A549 (cell line): ENCODE measurements at regions not wholly inside any gene's neighbourhood (a gene's known extent, or its start where the extent isn't known, plus 50 kb on each side); places are given as distances from the start of the nearest gene placed in this dataset.

Experiments
- ATAC-seq, 2 experiments: fragments of 200-7000 bp in 1 of 2; fragments of >200 bp in 1 of 2; cut with Nextera tagmentation in 1 of 2; cut with Tn5 transposase in 1 of 2; 3 replicates each; pipeline versions ENCODE4 v1.8.0 to v1.9.1; 2018 to 2020; ENCODE audit warnings: mild to moderate bottlenecking in 1 of 2, moderate library complexity in 1 of 2
- CTCF ChIA-PET: fragments of 300-600 bp; sonication (Branson Sonifier 250); formaldehyde crosslinking; extraction: SDS; loops from one replicate; lab custom pipeline; 2021; ENCODE audit warnings: antibody characterized with exemption, inconsistent platforms; lab: Yijun Ruan, JAX
- POLR2A ChIA-PET: fragments of 350-600 bp; formaldehyde crosslinking; extraction: SDS; loops from one replicate; lab custom pipeline; 2021; ENCODE audit warnings: antibody characterized with exemption, inconsistent platforms; lab: Yijun Ruan, JAX
- DNase-seq, 2 experiments: peaks; one replicate each; pipeline versions ENCODE4 v3.0.0 to v3.0.0-alpha.2; 2011 to 2016; ENCODE audit warnings: low read depth in 1 of 2, low spot score in 1 of 2
- FAIRE-seq: peaks from 2 replicates; lab custom pipeline; 2011; peaks lifted over from hg19 to GRCh38; lab: Jason Lieb, UNC
- H3K27ac ChIP-seq, 2 experiments: fragments of >200 bp; sonication (Bioruptor Twin); formaldehyde crosslinking; 3 replicates each; pipeline ENCODE4 v1.5.1; 2016 to 2017
- H3K4me1 ChIP-seq: fragments of >200 bp; sonication (Bioruptor Twin); formaldehyde crosslinking; 3 replicates; pipeline ENCODE4 v1.6.1; 2016
- H3K4me2 ChIP-seq: fragments of >200 bp; sonication (Bioruptor Twin); formaldehyde crosslinking; 3 replicates; pipeline ENCODE4 v1.6.1; 2016
- H3K4me3 ChIP-seq: fragments of >200 bp; sonication (Bioruptor Twin); formaldehyde crosslinking; 3 replicates; pipeline ENCODE4 v1.5.1; 2016
- H3K9me3 ChIP-seq: fragments of >200 bp; sonication (Bioruptor Twin); formaldehyde crosslinking; 3 replicates; pipeline ENCODE4 v1.6.1; 2016
- BCL3 ChIP-seq: fragments of >200 bp; sonication (Bioruptor Twin); formaldehyde crosslinking; IDR thresholded peaks from 3 replicates; pipeline ENCODE4 v1.6.1; 2016
- CHD2 ChIP-seq: fragments of 150-350 bp; IDR thresholded peaks from 2 replicates; pipeline ENCODE4 v1.6.1; 2014; ENCODE audit warnings: low read length; ENCODE audit not compliant: partially characterized antibody
- E2F6 ChIP-seq: IDR thresholded peaks from 2 replicates; pipeline ENCODE4 v1.6.1; 2012; ENCODE audit warnings: low read depth, borderline replicate concordance
- EP300 ChIP-seq, 2 experiments: fragments of >200 bp; sonication (Bioruptor Twin); formaldehyde crosslinking; IDR thresholded peaks; 2 replicates in 1 of 2; 3 replicates in 1 of 2; pipeline ENCODE4 v1.6.1; 2016 to 2017
- FOSL2 ChIP-seq, 2 experiments: fragments of 450-650 bp in 1 of 2; fragments of >200 bp in 1 of 2; sonication (Bioruptor Twin) in 1 of 2; formaldehyde crosslinking; IDR thresholded peaks; 2 replicates each; pipeline versions ENCODE4 v1.5.0 to v1.6.1; 2016 to 2020; ENCODE audit warnings: mild to moderate bottlenecking in 1 of 2, moderate library complexity in 1 of 2
- GATA3 ChIP-seq: IDR thresholded peaks from 2 replicates; pipeline ENCODE4 v1.6.1; 2012; ENCODE audit warnings: borderline replicate concordance
- HMGXB4 ChIP-seq: fragments of 250-450 bp; sonication (Bioruptor Pico); IDR thresholded peaks from 2 replicates; pipeline ENCODE4 v1.5.0; 2021; ENCODE audit warnings: mild to moderate bottlenecking, moderate library complexity, borderline replicate concordance
- HOXA7 ChIP-seq: fragments of 250-450 bp; sonication (Bioruptor Pico); IDR thresholded peaks from 2 replicates; pipeline ENCODE4 v1.5.0; 2020; ENCODE audit warnings: mild to moderate bottlenecking, moderate library complexity
- HOXB13 ChIP-seq: fragments of 250-450 bp; sonication (Bioruptor Pico); IDR thresholded peaks from 2 replicates; pipeline ENCODE4 v1.5.0; 2020; ENCODE audit warnings: low read depth, mild to moderate bottlenecking, moderate library complexity
- JUNB ChIP-seq: fragments of >200 bp; sonication (Bioruptor Twin); formaldehyde crosslinking; IDR thresholded peaks from 2 replicates; pipeline ENCODE4 v1.6.1; 2016
- KDM1A ChIP-seq: fragments of 200-600 bp; sonication (generic); IDR thresholded peaks from 2 replicates; pipeline ENCODE4 v1.6.1; 2016; ENCODE audit warnings: low read depth, mild to moderate bottlenecking
- KDM5A ChIP-seq: fragments of 200-600 bp; sonication (generic); IDR thresholded peaks from 2 replicates; pipeline ENCODE4 v1.6.1; 2016; ENCODE audit warnings: antibody characterized with exemption, mild to moderate bottlenecking
- MYC ChIP-seq: IDR thresholded peaks from 2 replicates; pipeline ENCODE4 v1.6.1; 2012; ENCODE audit warnings: mild to moderate bottlenecking, inconsistent platforms, low read length, improper control_type of control experiment, borderline replicate concordance
- NFE2L2 ChIP-seq: fragments of 150-350 bp; conservative IDR thresholded peaks from 2 replicates; pipeline ENCODE4 v1.6.1; 2014; ENCODE audit warnings: low read length
- NPAS2 ChIP-seq: fragments of 250-450 bp; sonication (Bioruptor Pico); IDR thresholded peaks from 2 replicates; pipeline ENCODE4 v1.8.0; 2022; ENCODE audit warnings: mild to moderate bottlenecking, moderate library complexity, borderline replicate concordance
- PHF8 ChIP-seq: fragments of 200-600 bp; sonication (generic); IDR thresholded peaks from 2 replicates; pipeline ENCODE4 v1.6.1; 2016; ENCODE audit warnings: low read depth, mild to moderate bottlenecking, antibody characterized with exemption, moderate library complexity, borderline replicate concordance
- RAD21 ChIP-seq, 2 experiments: fragments of >200 bp in 1 of 2; sonication (Bioruptor Twin) in 1 of 2; formaldehyde crosslinking in 1 of 2; IDR thresholded peaks in 1 of 2; conservative IDR thresholded peaks in 1 of 2; 2 replicates in 1 of 2; 3 replicates in 1 of 2; pipeline ENCODE4 v1.6.1; 2012 to 2018; ENCODE audit warnings: inconsistent platforms in 1 of 2
- RARB ChIP-seq: fragments of 250-450 bp; sonication (Bioruptor Pico); IDR thresholded peaks from 2 replicates; pipeline ENCODE4 v1.8.0; 2021; ENCODE audit warnings: mild to moderate bottlenecking, moderate library complexity
- SREBF2 ChIP-seq: fragments of 450-650 bp; IDR thresholded peaks from 2 replicates; pipeline ENCODE4 v1.6.1; 2014; ENCODE audit warnings: mild to moderate bottlenecking, moderate library complexity
- ZFP36 ChIP-seq: fragments of 450-650 bp; IDR thresholded peaks from 2 replicates; pipeline ENCODE4 v1.6.1; 2014; ENCODE audit warnings: borderline replicate concordance; ENCODE audit not compliant: partially characterized antibody
- ZNF302 ChIP-seq: fragments of 250-450 bp; sonication (Bioruptor Pico); IDR thresholded peaks from 2 replicates; pipeline ENCODE4 v1.9.0; 2021; ENCODE audit warnings: inconsistent platforms, mild to moderate bottlenecking, moderate library complexity
- ZSCAN20 ChIP-seq: fragments of 250-450 bp; sonication (Bioruptor Pico); IDR thresholded peaks from 2 replicates; pipeline ENCODE4 v1.8.0; 2022; ENCODE audit warnings: mild to moderate bottlenecking, moderate library complexity
- WGBS: methylation state at CpG from one replicate; pipeline ENCODE4 v1.1.6; 2017; ENCODE audit errors: missing lambda C conversion rate; 5-methylcytosine and 5-hydroxymethylcytosine counted together
- TF ChIP-seq, protein P1 (sequence below): fragments of 250-450 bp; sonication (Bioruptor Pico); IDR thresholded peaks from 2 replicates; pipeline ENCODE4 v1.5.0; 2020; ENCODE audit warnings: low read depth, mild to moderate bottlenecking, moderate library complexity
- TF ChIP-seq, protein P2 (sequence below): IDR thresholded peaks from 2 replicates; pipeline ENCODE4 v1.6.1; 2012
- TF ChIP-seq, protein P3 (sequence below): fragments of 150-350 bp; IDR thresholded peaks from 2 replicates; pipeline ENCODE4 v1.6.1; 2014; ENCODE audit warnings: low read depth, mild to moderate bottlenecking, low read length
- TF ChIP-seq, protein P4 (sequence below): fragments of >200 bp; sonication (Bioruptor Twin); formaldehyde crosslinking; IDR thresholded peaks from 2 replicates; pipeline ENCODE4 v1.6.1; 2016
- TF ChIP-seq, protein P5 (sequence below): fragments of 200-600 bp; sonication (generic); IDR thresholded peaks from 2 replicates; pipeline ENCODE4 v1.6.1; 2016; ENCODE audit warnings: antibody characterized with exemption, mild to moderate bottlenecking, moderate library complexity
- TF ChIP-seq, protein P6 (sequence below): IDR thresholded peaks from 2 replicates; pipeline ENCODE4 v1.6.1; 2012

DNA sequence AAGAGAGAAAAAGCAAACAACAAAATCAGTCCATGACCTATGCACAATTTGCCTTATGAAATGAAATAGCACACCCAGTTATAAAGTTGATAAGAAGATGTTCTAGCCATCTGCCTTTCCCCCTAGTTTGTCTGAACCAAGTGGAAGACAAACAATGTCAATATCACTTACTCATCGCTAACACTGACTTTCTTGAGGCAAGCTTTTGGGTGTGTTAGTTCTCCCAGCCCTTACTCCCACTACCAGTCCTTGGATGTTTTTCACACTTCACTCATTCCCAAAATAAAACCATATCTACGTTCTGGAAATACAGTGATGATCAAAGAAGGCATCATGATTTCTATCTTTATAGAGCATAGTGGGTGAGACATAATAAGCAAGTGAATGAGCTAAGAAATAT is 393.8 kb downstream of the PCDH20 start:
- DNase-seq (no peak), FAIRE-seq (no peak), ATAC-seq (no peak)
- Histone ChIP-seq H3K4me2 (no peak overlapping the region), H3K4me1 (no peaks in the 10 kb centered on the region), H3K27ac (no peak overlapping the region), H3K4me3 (no peak overlapping the region), H3K9me3 (no peaks in the 10 kb centered on the region)
- 21% methylated on average over 2 of the region's 2 CpGs for WGBS
- TF ChIP-seq RAD21 (conservative IDR thresholded peaks at IDR 0.05 in 1 of 2, IDR thresholded peaks at IDR 0.05 in 1 of 2) (no peak), JUNB (no peak), HOXB13 (no peak), HMGXB4 (no peak), HOXA7 (CRISPR knock-in tag) (no peak), KDM5A (no peak), E2F6 (no peak), FOSL2 (IDR thresholded peaks at IDR 0.05) (no peak), FOSL2 (CRISPR knock-in tag; IDR thresholded peaks at IDR 0.05) (no peak), KDM1A (no peak), ZFP36 (no peak), SREBF2 (no peak), NPAS2 (CRISPR knock-in tag) (no peak), NFE2L2 (no peak), PHF8 (no peak)
- TF ChIP-seq, protein P1, sequence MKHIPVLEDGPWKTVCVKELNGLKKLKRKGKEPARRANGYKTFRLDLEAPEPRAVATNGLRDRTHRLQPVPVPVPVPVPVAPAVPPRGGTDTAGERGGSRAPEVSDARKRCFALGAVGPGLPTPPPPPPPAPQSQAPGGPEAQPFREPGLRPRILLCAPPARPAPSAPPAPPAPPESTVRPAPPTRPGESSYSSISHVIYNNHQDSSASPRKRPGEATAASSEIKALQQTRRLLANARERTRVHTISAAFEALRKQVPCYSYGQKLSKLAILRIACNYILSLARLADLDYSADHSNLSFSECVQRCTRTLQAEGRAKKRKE (CRISPR knock-in tag): no peak
- TF ChIP-seq, protein P2, sequence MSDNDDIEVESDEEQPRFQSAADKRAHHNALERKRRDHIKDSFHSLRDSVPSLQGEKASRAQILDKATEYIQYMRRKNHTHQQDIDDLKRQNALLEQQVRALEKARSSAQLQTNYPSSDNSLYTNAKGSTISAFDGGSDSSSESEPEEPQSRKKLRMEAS: no peak
- TF ChIP-seq, protein P3, sequence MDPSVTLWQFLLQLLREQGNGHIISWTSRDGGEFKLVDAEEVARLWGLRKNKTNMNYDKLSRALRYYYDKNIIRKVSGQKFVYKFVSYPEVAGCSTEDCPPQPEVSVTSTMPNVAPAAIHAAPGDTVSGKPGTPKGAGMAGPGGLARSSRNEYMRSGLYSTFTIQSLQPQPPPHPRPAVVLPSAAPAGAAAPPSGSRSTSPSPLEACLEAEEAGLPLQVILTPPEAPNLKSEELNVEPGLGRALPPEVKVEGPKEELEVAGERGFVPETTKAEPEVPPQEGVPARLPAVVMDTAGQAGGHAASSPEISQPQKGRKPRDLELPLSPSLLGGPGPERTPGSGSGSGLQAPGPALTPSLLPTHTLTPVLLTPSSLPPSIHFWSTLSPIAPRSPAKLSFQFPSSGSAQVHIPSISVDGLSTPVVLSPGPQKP: no peak
- TF ChIP-seq, protein P4, sequence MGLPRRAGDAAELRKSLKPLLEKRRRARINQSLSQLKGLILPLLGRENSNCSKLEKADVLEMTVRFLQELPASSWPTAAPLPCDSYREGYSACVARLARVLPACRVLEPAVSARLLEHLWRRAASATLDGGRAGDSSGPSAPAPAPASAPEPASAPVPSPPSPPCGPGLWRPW: no peak
- ChIA-PET POLR2A (no interaction called here), CTCF (no interaction called here)

GRCh38 chr13:61013796-61014195 is 401.9 kb downstream of the PCDH20 start:
- H3K9me3 ChIP-seq: no peaks in the 10 kb centered on the region
- H3K4me2 ChIP-seq: no peak overlapping the region
- no peak for DNase-seq
- no peak overlapping the region for H3K4me3 ChIP-seq
- FAIRE-seq: no peak
- ChIA-PET POLR2A (no interaction called here), CTCF (no interaction called here)
- no peak for ATAC-seq
- H3K27ac ChIP-seq: no peak overlapping the region
- 34% methylated on average over 2 of the region's 2 CpGs for WGBS
- no peaks in the 10 kb centered on the region for H3K4me1 ChIP-seq
- TF ChIP-seq CHD2 (no peak), ZSCAN20 (CRISPR knock-in tag) (no peak), GATA3 (no peak), RARB (CRISPR knock-in tag) (no peak), EP300 (IDR thresholded peaks at IDR 0.05) (no peak), NFE2L2 (no peak), BCL3 (no peak), ZNF302 (CRISPR knock-in tag) (no peak), SREBF2 (no peak), MYC (no peak)
- TF ChIP-seq, protein P5, sequence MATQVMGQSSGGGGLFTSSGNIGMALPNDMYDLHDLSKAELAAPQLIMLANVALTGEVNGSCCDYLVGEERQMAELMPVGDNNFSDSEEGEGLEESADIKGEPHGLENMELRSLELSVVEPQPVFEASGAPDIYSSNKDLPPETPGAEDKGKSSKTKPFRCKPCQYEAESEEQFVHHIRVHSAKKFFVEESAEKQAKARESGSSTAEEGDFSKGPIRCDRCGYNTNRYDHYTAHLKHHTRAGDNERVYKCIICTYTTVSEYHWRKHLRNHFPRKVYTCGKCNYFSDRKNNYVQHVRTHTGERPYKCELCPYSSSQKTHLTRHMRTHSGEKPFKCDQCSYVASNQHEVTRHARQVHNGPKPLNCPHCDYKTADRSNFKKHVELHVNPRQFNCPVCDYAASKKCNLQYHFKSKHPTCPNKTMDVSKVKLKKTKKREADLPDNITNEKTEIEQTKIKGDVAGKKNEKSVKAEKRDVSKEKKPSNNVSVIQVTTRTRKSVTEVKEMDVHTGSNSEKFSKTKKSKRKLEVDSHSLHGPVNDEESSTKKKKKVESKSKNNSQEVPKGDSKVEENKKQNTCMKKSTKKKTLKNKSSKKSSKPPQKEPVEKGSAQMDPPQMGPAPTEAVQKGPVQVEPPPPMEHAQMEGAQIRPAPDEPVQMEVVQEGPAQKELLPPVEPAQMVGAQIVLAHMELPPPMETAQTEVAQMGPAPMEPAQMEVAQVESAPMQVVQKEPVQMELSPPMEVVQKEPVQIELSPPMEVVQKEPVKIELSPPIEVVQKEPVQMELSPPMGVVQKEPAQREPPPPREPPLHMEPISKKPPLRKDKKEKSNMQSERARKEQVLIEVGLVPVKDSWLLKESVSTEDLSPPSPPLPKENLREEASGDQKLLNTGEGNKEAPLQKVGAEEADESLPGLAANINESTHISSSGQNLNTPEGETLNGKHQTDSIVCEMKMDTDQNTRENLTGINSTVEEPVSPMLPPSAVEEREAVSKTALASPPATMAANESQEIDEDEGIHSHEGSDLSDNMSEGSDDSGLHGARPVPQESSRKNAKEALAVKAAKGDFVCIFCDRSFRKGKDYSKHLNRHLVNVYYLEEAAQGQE: no peak
- TF ChIP-seq, protein P6, sequence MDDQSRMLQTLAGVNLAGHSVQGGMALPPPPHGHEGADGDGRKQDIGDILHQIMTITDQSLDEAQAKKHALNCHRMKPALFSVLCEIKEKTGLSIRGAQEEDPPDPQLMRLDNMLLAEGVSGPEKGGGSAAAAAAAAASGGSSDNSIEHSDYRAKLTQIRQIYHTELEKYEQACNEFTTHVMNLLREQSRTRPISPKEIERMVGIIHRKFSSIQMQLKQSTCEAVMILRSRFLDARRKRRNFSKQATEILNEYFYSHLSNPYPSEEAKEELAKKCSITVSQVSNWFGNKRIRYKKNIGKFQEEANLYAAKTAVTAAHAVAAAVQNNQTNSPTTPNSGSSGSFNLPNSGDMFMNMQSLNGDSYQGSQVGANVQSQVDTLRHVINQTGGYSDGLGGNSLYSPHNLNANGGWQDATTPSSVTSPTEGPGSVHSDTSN: no peak
